Neural progenitor cell (in vitro differentiated cells): ENCODE measurements at regions not wholly inside any gene's neighbourhood (a gene's known extent, or its start where the extent isn't known, plus 50 kb on each side); places are given as distances from the start of the nearest gene placed in this dataset.

ENCODE experiments used
- EZH2 ChIP-seq: fragments of 200-600 bp; sonication (generic); IDR thresholded peaks from 2 replicates; pipeline ENCODE4 v1.6.1; 2017; ENCODE audit warnings: antibody characterized with exemption, mild to moderate bottlenecking, moderate library complexity
- EZH2phosphoT487 ChIP-seq: fragments of 200-600 bp; sonication (generic); IDR thresholded peaks from 2 replicates; pipeline ENCODE4 v1.6.1; 2017; ENCODE audit warnings: antibody characterized with exemption

DNA sequence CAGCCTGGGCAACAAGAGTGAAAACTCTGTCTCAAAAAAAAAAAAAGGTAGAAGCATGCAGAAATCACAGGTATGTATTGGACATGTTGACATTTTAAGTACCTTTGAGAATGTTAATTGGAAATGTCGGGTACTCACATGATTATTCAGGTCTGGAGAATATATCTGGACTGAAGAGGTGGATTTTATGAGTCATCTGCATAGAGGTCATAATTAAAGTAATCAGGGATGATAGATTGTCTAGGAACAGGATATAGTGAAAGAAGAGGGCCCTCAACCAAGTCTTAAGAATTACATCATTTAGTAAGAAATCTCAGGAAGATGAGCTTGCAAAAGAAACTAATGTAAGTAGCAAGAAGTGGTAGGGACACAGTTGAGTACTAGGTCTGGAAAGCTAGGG, 212.5 kb downstream of the UTRN start:
- TF ChIP-seq EZH2 = no peak
- TF ChIP-seq EZH2phosphoT487 = no peak
